GM12872 (cell line): ENCODE measurements at regions not wholly inside any gene's neighbourhood (a gene's known extent, or its start where the extent isn't known, plus 50 kb on each side); places are given as distances from the start of the nearest gene placed in this dataset.

Experiments
- CTCF ChIP-seq: IDR thresholded peaks from 3 replicates; pipeline ENCODE4 v1.5.1; 2011; ENCODE audit warnings: low read depth, mild to moderate bottlenecking, low read length, moderate library complexity; ENCODE audit not compliant: insufficient read depth

GRCh38 chr3:176906046-176906905 lies 291.0 kb downstream of the TBL1XR1 start:
- TF ChIP-seq CTCF: no peak

GRCh38 chr3:176905331-176905730 lies 292.0 kb downstream of the TBL1XR1 start:
- TF ChIP-seq CTCF: no peak

- TF ChIP-seq CTCF: no peak
Observed at GRCh38 chr3:176904506-176904905, 292.8 kb downstream of the TBL1XR1 start.

- no peak for TF ChIP-seq CTCF
Observed at GRCh38 chr3:176896640-176897039, 300.6 kb downstream of the TBL1XR1 start.

- no peak for TF ChIP-seq CTCF
Observed at GRCh38 chr3:176896165-176896564, 301.1 kb downstream of the TBL1XR1 start.

- no peak for TF ChIP-seq CTCF
Observed at GRCh38 chr3:176879710-176880109, 317.6 kb downstream of the TBL1XR1 start.

- TF ChIP-seq CTCF: no peak
Observed at GRCh38 chr3:176873261-176873660, 324.0 kb downstream of the TBL1XR1 start.
